PC-9 (cell line): ENCODE measurements at regions not wholly inside any gene's neighbourhood (a gene's known extent, or its start where the extent isn't known, plus 50 kb on each side); places are given as distances from the start of the nearest gene placed in this dataset.

Experiments
- BruUV-seq: library from RNA; stranded (reverse); fragments of 400-500 nt; replicated peaks from 2 replicates; lab custom pipeline; 2021; lab: Mats Ljungman, UMichigan
- CTCF ChIA-PET: fragments of 300-600 bp; sonication (Branson Sonifier 250); formaldehyde crosslinking; loops from one replicate; lab custom pipeline; 2022; ENCODE audit warnings: antibody characterized with exemption; lab: Charles Lee
- POLR2A ChIA-PET: fragments of 300-600 bp; sonication (Branson Sonifier 250); formaldehyde crosslinking; loops from one replicate; lab custom pipeline; 2022; ENCODE audit warnings: antibody characterized with exemption; ENCODE audit not compliant: unreplicated experiment; lab: Charles Lee
- DNase-seq, 2 experiments: peaks; one replicate each; pipeline versions ENCODE4 v3.0.0 to v3.0.0-alpha.2; 2015 to 2022; ENCODE audit warnings: mixed read lengths in 1 of 2
- H2AFZ ChIP-seq: fragments of 200-600 bp; sonication (generic); 2 replicates; pipeline ENCODE4 v1.8.1; 2017; ENCODE audit warnings: antibody characterized with exemption
- H3F3A ChIP-seq: fragments of 200-600 bp; sonication (generic); 2 replicates; pipeline ENCODE4 v1.8.1; 2017; ENCODE audit warnings: antibody characterized with exemption, mild to moderate bottlenecking, low read depth; ENCODE audit not compliant: insufficient read depth
- H3K27ac ChIP-seq: fragments of 200-600 bp; sonication (generic); 2 replicates; pipeline ENCODE4 v1.6.1; 2016; ENCODE audit warnings: mixed run types
- H3K27me3 ChIP-seq: fragments of 200-600 bp; sonication (generic); 2 replicates; pipeline ENCODE4 v1.6.1; 2016; ENCODE audit warnings: low read depth, mixed run types; ENCODE audit not compliant: insufficient read depth
- H3K36me3 ChIP-seq: fragments of 200-600 bp; sonication (generic); 2 replicates; pipeline ENCODE4 v1.6.1; 2016; ENCODE audit warnings: low read depth, mixed run types
- H3K4me1 ChIP-seq: fragments of 200-600 bp; sonication (generic); replicated peaks from 2 replicates; pipeline ENCODE4 v1.6.1; 2016; ENCODE audit warnings: mixed run types; ENCODE audit not compliant: insufficient read depth
- H3K4me2 ChIP-seq: fragments of 200-600 bp; sonication (generic); 2 replicates; pipeline ENCODE4 v1.6.1; 2017; ENCODE audit warnings: mixed run types
- H3K4me3 ChIP-seq: fragments of 200-600 bp; sonication (generic); 2 replicates; pipeline ENCODE4 v1.6.1; 2016; ENCODE audit warnings: mixed run types
- H3K79me2 ChIP-seq: fragments of 200-600 bp; sonication (generic); 2 replicates; pipeline ENCODE4 v1.6.1; 2017; ENCODE audit warnings: low read depth, mixed run types
- H3K9me2 ChIP-seq: fragments of 200-600 bp; sonication (generic); 2 replicates; pipeline ENCODE4 v1.8.1; 2017; ENCODE audit warnings: mild to moderate bottlenecking; ENCODE audit not compliant: insufficient read depth
- H3K9me3 ChIP-seq: fragments of 200-600 bp; sonication (generic); 2 replicates; pipeline ENCODE4 v1.8.1; 2016; ENCODE audit warnings: low read depth; ENCODE audit not compliant: insufficient read depth
- H4K20me1 ChIP-seq: fragments of 200-600 bp; sonication (generic); 2 replicates; pipeline ENCODE4 v1.8.1; 2017; ENCODE audit not compliant: insufficient read depth
- CTCF ChIP-seq: fragments of 200-600 bp; sonication (generic); conservative IDR thresholded peaks from 2 replicates; pipeline ENCODE4 v1.6.1; 2017; ENCODE audit warnings: mixed run types, antibody characterized with exemption, mild to moderate bottlenecking, moderate library complexity
- EZH2 ChIP-seq: fragments of 200-600 bp; sonication (generic); IDR thresholded peaks from 2 replicates; pipeline ENCODE4 v1.8.0; 2017; ENCODE audit warnings: antibody characterized with exemption, low read depth
- intact Hi-C: fragments of 100-400 bp; cut with micrococcal nuclease; formaldehyde crosslinking; loops from one replicate; pipeline ENCODE4 v1.10.0; 2022; ENCODE audit not compliant: unreplicated experiment

GRCh38 chr18:44213293-44213692, 467.4 kb upstream of the SETBP1 start:
- H3K27ac ChIP-seq: no peak overlapping the region
- no peaks in the 10 kb centered on the region for H3K79me2 ChIP-seq
- no peak overlapping the region for H3K4me2 ChIP-seq
- intact Hi-C loops: no loop called here
- no peaks in the 10 kb centered on the region for H3K27me3 ChIP-seq
- H3K36me3 ChIP-seq: no peaks in the 10 kb centered on the region
- no peaks in the 10 kb centered on the region for H3K4me1 ChIP-seq
- no peak for DNase-seq
- TF ChIP-seq EZH2: no peak
- TF ChIP-seq CTCF: no peak
- no TSS peak for BruUV-seq
- no peaks in the 10 kb centered on the region for H3K9me3 ChIP-seq
- no peaks in the 10 kb centered on the region for H3F3A ChIP-seq
- CTCF ChIA-PET: no interaction called here
- POLR2A ChIA-PET: no interaction called here
- no peaks in the 10 kb centered on the region for H4K20me1 ChIP-seq
- 0 out of 2 replicates have a peak, but pooled peaks cover 4% of the 10 kb centered on the region for H3K9me2 ChIP-seq
- H2AFZ ChIP-seq: no peak overlapping the region
- no peak overlapping the region for H3K4me3 ChIP-seq

- no peak for DNase-seq
- TF ChIP-seq EZH2 (no peak), CTCF (no peak)
- no peak overlapping the region for H2AFZ ChIP-seq
Observed at GRCh38 chr18:44214396-44214795, 466.3 kb upstream of the SETBP1 start.

GRCh38 chr18:44216169-44216568, 464.5 kb upstream of the SETBP1 start:
- Histone ChIP-seq H3K9me2 (no peaks in the 10 kb centered on the region), H3K4me1 (no peaks in the 10 kb centered on the region), H3K27ac (no peak overlapping the region), H3K79me2 (no peaks in the 10 kb centered on the region), H3K27me3 (no peaks in the 10 kb centered on the region), H4K20me1 (no peaks in the 10 kb centered on the region), H3K4me3 (no peak overlapping the region), H2AFZ (no peak overlapping the region), H3F3A (no peaks in the 10 kb centered on the region), H3K36me3 (no peaks in the 10 kb centered on the region), H3K4me2 (no peak overlapping the region), H3K9me3 (no peaks in the 10 kb centered on the region)
- intact Hi-C loops: no loop called here
- DNase-seq: no peak
- no TSS peak for BruUV-seq
- TF ChIP-seq EZH2 (no peak), CTCF (no peak)
- ChIA-PET CTCF (no interaction called here), POLR2A (no interaction called here)

More at GRCh38 chr18:44214396-44214795, 466.3 kb upstream of the SETBP1 start:
- ChIA-PET POLR2A (no interaction called here), CTCF (no interaction called here)
- H3K36me3 ChIP-seq: no peaks in the 10 kb centered on the region
- H3K9me2 ChIP-seq: 0 out of 2 replicates have a peak, but pooled peaks cover 4% of the 10 kb centered on the region
- H3K4me2 ChIP-seq: no peak overlapping the region
- H3K27ac ChIP-seq: no peak overlapping the region
- no TSS peak for BruUV-seq
- no peaks in the 10 kb centered on the region for H3K79me2 ChIP-seq
- H3K4me1 ChIP-seq: no peaks in the 10 kb centered on the region
- no peaks in the 10 kb centered on the region for H4K20me1 ChIP-seq
- no peak overlapping the region for H3K4me3 ChIP-seq
- no peaks in the 10 kb centered on the region for H3K9me3 ChIP-seq
- intact Hi-C loops: no loop called here
- H3K27me3 ChIP-seq: no peaks in the 10 kb centered on the region
- H3F3A ChIP-seq: no peaks in the 10 kb centered on the region
